ENCODE measurements at regions not wholly inside any gene's neighbourhood (a gene's known extent, or its start where the extent isn't known, plus 50 kb on each side); places are given as distances from the start of the nearest gene placed in this dataset.

DNA sequence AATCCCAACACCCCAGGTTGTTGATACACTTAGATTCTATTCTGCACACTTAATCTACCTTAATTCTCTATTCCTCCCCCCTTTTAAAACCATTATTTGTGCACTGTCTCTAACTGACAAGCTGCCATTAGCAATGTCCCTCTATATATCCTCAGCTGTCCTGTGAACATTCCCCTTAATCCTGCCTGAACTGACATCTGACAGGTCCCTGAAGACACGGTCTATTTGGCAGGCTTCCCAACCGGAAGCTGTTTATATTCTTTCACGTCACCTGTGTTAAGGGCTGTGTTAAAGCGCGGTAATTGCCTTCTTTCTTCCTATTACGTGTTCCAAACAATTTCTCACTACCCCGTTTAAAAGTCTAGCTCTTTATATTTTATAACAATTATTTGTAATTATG lies 277.3 kb downstream of the CDH9 start:
- POLR2A ChIA-PET = no interaction called here
- DNase-seq (ENCODE audit: low read depth, low spot score) (no peak), FAIRE-seq (no peak)
- intact Hi-C loops (cut with micrococcal nuclease) (no loop called here), dilution Hi-C loops (cut with MboI; ENCODE audit: extremely low pct_ligation_motif_present, low sequenced_read_pairs) (no loop called here)
- no peak overlapping the region for H2AFZ ChIP-seq (ENCODE audit: low read depth, low read length)
- no peaks in the 10 kb centered on the region for H3K4me1 ChIP-seq (ENCODE audit: control insufficient read depth, extremely low read depth, insufficient read depth, low read length)
- CTCF ChIA-PET = no interaction called here
- no peaks in the 10 kb centered on the region for H3K79me2 ChIP-seq (ENCODE audit: control insufficient read depth, insufficient read depth, low read length)
- H3K9me3 ChIP-seq (replicated peaks; ENCODE audit: control insufficient read depth, insufficient read depth, low read length) = no peaks in the 10 kb centered on the region
- H3K36me3 ChIP-seq (ENCODE audit: control insufficient read depth in 2 of 2, extremely low read depth in 1 of 2, insufficient read depth in 2 of 2, low read length in 2 of 2) = no peaks in the 10 kb centered on the region
- H3K27ac ChIP-seq (ENCODE audit: insufficient read depth, low read depth, low read length) = no peak overlapping the region
- H3K9me1 ChIP-seq (replicated peaks; ENCODE audit: control insufficient read depth, extremely low read depth, insufficient read depth, low read length) = no peaks in the 10 kb centered on the region
- no peaks in the 10 kb centered on the region for H3K27me3 ChIP-seq (ENCODE audit: control insufficient read depth in 2 of 2, insufficient read depth in 2 of 2, low read length in 2 of 2)
- TF ChIP-seq GATA2 (IDR thresholded peaks at IDR 0.05; ENCODE audit: insufficient read depth, insufficient read length, low read depth, low read length) (no peak), POLR2A (IDR thresholded peaks at IDR 0.05; ENCODE audit: low read depth, low read length) (no peak)
- TF ChIP-seq, protein P1, sequence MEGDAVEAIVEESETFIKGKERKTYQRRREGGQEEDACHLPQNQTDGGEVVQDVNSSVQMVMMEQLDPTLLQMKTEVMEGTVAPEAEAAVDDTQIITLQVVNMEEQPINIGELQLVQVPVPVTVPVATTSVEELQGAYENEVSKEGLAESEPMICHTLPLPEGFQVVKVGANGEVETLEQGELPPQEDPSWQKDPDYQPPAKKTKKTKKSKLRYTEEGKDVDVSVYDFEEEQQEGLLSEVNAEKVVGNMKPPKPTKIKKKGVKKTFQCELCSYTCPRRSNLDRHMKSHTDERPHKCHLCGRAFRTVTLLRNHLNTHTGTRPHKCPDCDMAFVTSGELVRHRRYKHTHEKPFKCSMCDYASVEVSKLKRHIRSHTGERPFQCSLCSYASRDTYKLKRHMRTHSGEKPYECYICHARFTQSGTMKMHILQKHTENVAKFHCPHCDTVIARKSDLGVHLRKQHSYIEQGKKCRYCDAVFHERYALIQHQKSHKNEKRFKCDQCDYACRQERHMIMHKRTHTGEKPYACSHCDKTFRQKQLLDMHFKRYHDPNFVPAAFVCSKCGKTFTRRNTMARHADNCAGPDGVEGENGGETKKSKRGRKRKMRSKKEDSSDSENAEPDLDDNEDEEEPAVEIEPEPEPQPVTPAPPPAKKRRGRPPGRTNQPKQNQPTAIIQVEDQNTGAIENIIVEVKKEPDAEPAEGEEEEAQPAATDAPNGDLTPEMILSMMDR (IDR thresholded peaks at IDR 0.05; ENCODE audit: extremely low read depth in 1 of 2, insufficient read depth in 1 of 2, low read depth in 1 of 2, low read length in 2 of 2) = no peak
- H4K20me1 ChIP-seq (replicated peaks; ENCODE audit: control insufficient read depth, extremely low read depth, insufficient read depth, low read length) = no peaks in the 10 kb centered on the region
- no peak overlapping the region for H3K4me2 ChIP-seq (ENCODE audit: insufficient read depth, low read length)
- no peak overlapping the region for H3K9ac ChIP-seq (replicated peaks; ENCODE audit: extremely low read depth, insufficient read depth, low read length)
- H3K4me3 ChIP-seq (replicated peaks in 1 of 3; ENCODE audit: insufficient read depth in 1 of 3, low read depth in 1 of 3, low read length in 3 of 3) = no peak overlapping the region
- no TSS peak for BruUV-seq (replicated peaks)

DNA sequence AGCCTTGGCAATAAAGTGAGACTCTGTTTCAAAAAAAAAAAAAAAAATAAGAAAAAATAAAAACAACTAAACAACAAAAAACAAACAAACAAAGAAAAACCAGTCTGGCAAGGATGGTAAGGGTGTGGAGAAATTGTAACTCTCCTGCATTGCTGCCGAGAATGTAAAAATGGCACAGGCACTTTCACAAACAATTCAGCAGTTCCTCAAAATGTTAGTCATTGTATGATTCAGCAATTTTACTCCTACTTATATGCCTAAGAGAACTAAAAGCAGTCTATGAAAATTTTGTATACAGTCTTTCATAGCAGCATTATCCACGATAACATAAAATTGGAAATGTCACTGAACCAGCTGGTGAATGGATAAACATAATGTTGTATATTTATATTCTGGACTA lies 280.4 kb downstream of the CDH9 start:
- Histone ChIP-seq H3K36me3 (ENCODE audit: control insufficient read depth in 2 of 2, extremely low read depth in 1 of 2, insufficient read depth in 2 of 2, low read length in 2 of 2) (no peaks in the 10 kb centered on the region), H3K27me3 (ENCODE audit: control insufficient read depth in 2 of 2, insufficient read depth in 2 of 2, low read length in 2 of 2) (no peaks in the 10 kb centered on the region), H3K4me2 (ENCODE audit: insufficient read depth, low read length) (no peak overlapping the region), H3K79me2 (ENCODE audit: control insufficient read depth, insufficient read depth, low read length) (no peaks in the 10 kb centered on the region), H3K4me1 (ENCODE audit: control insufficient read depth, extremely low read depth, insufficient read depth, low read length) (no peaks in the 10 kb centered on the region), H2AFZ (ENCODE audit: low read depth, low read length) (no peak overlapping the region), H3K27ac (ENCODE audit: insufficient read depth, low read depth, low read length) (no peak overlapping the region), H3K9me3 (replicated peaks; ENCODE audit: control insufficient read depth, insufficient read depth, low read length) (no peaks in the 10 kb centered on the region), H3K9me1 (replicated peaks; ENCODE audit: control insufficient read depth, extremely low read depth, insufficient read depth, low read length) (no peaks in the 10 kb centered on the region), H3K4me3 (replicated peaks in 1 of 3; ENCODE audit: insufficient read depth in 1 of 3, low read depth in 1 of 3, low read length in 3 of 3) (no peak overlapping the region), H3K9ac (replicated peaks; ENCODE audit: extremely low read depth, insufficient read depth, low read length) (no peak overlapping the region), H4K20me1 (replicated peaks; ENCODE audit: control insufficient read depth, extremely low read depth, insufficient read depth, low read length) (no peaks in the 10 kb centered on the region)
- CTCF ChIA-PET = no interaction called here
- intact Hi-C loops (cut with micrococcal nuclease) (no loop called here), dilution Hi-C loops (cut with MboI; ENCODE audit: extremely low pct_ligation_motif_present, low sequenced_read_pairs) (no loop called here)
- BruUV-seq (replicated peaks) = no TSS peak
- TF ChIP-seq, protein P1 (IDR thresholded peaks at IDR 0.05; ENCODE audit: extremely low read depth in 1 of 2, insufficient read depth in 1 of 2, low read depth in 1 of 2, low read length in 2 of 2) = no peak
- TF ChIP-seq MYC (IDR thresholded peaks at IDR 0.05; ENCODE audit: low read depth, low read length) (no peak), FOS (IDR thresholded peaks at IDR 0.05; ENCODE audit: borderline replicate concordance, insufficient read depth, low read length) (no peak), POLR2A (IDR thresholded peaks at IDR 0.05; ENCODE audit: low read depth, low read length) (no peak), GATA2 (IDR thresholded peaks at IDR 0.05; ENCODE audit: insufficient read depth, insufficient read length, low read depth, low read length) (no peak), JUN (IDR thresholded peaks at IDR 0.05; ENCODE audit: borderline replicate concordance, insufficient read depth, insufficient read length, low read depth) (no peak), EZH2 (IDR thresholded peaks at IDR 0.05; ENCODE audit: borderline replicate concordance, low read depth, low read length, severe bottlenecking) (no peak), POLR2AphosphoS5 (IDR thresholded peaks at IDR 0.05; ENCODE audit: insufficient read depth, low read depth, low read length) (no peak)
- TF ChIP-seq, protein P2, sequence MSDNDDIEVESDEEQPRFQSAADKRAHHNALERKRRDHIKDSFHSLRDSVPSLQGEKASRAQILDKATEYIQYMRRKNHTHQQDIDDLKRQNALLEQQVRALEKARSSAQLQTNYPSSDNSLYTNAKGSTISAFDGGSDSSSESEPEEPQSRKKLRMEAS (IDR thresholded peaks at IDR 0.05; ENCODE audit: insufficient read depth, insufficient read length) = no peak
- DNase-seq (ENCODE audit: low read depth, low spot score) (no peak), FAIRE-seq (no peak)
- POLR2A ChIA-PET = no interaction called here
